ENCODE measurements at regions not wholly inside any gene's neighbourhood (a gene's known extent, or its start where the extent isn't known, plus 50 kb on each side); places are given as distances from the start of the nearest gene placed in this dataset.

DNA sequence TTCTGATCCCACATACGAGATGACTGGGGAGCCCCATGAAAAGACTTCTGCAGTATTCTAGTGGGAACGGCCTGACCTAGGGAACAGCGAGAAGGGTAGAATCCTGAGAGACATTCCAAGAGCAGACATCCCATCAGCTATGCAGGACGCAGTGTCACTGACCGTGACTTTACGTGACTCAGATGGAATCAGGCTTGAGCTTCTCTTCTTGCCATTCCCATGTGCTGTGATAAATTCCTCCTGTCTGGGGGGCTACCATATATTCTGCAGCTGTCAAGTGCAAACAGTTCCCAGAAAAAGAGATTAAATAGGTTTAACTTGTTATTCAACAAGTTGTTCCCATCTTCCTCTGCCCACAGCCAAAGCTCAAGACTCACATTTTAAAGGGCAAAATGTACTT is 73.1 kb upstream of the PDE1C start:
- TF ChIP-seq, protein P1, sequence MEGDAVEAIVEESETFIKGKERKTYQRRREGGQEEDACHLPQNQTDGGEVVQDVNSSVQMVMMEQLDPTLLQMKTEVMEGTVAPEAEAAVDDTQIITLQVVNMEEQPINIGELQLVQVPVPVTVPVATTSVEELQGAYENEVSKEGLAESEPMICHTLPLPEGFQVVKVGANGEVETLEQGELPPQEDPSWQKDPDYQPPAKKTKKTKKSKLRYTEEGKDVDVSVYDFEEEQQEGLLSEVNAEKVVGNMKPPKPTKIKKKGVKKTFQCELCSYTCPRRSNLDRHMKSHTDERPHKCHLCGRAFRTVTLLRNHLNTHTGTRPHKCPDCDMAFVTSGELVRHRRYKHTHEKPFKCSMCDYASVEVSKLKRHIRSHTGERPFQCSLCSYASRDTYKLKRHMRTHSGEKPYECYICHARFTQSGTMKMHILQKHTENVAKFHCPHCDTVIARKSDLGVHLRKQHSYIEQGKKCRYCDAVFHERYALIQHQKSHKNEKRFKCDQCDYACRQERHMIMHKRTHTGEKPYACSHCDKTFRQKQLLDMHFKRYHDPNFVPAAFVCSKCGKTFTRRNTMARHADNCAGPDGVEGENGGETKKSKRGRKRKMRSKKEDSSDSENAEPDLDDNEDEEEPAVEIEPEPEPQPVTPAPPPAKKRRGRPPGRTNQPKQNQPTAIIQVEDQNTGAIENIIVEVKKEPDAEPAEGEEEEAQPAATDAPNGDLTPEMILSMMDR (IDR thresholded peaks at IDR 0.05; ENCODE audit: poor library complexity, severe bottlenecking), result no peak
- TF ChIP-seq MXI1 (conservative IDR thresholded peaks at IDR 0.05; ENCODE audit: poor library complexity, severe bottlenecking) (no peak), TAF1 (IDR thresholded peaks at IDR 0.05; ENCODE audit: low read depth) (no peak)
- TF ChIP-seq, protein P2, sequence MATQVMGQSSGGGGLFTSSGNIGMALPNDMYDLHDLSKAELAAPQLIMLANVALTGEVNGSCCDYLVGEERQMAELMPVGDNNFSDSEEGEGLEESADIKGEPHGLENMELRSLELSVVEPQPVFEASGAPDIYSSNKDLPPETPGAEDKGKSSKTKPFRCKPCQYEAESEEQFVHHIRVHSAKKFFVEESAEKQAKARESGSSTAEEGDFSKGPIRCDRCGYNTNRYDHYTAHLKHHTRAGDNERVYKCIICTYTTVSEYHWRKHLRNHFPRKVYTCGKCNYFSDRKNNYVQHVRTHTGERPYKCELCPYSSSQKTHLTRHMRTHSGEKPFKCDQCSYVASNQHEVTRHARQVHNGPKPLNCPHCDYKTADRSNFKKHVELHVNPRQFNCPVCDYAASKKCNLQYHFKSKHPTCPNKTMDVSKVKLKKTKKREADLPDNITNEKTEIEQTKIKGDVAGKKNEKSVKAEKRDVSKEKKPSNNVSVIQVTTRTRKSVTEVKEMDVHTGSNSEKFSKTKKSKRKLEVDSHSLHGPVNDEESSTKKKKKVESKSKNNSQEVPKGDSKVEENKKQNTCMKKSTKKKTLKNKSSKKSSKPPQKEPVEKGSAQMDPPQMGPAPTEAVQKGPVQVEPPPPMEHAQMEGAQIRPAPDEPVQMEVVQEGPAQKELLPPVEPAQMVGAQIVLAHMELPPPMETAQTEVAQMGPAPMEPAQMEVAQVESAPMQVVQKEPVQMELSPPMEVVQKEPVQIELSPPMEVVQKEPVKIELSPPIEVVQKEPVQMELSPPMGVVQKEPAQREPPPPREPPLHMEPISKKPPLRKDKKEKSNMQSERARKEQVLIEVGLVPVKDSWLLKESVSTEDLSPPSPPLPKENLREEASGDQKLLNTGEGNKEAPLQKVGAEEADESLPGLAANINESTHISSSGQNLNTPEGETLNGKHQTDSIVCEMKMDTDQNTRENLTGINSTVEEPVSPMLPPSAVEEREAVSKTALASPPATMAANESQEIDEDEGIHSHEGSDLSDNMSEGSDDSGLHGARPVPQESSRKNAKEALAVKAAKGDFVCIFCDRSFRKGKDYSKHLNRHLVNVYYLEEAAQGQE (IDR thresholded peaks at IDR 0.05; ENCODE audit: borderline replicate concordance), result no peak

Measured in neural cell (in vitro differentiated cells).